ENCODE measurements at regions not wholly inside any gene's neighbourhood (a gene's known extent, or its start where the extent isn't known, plus 50 kb on each side); places are given as distances from the start of the nearest gene placed in this dataset.
"Not testable (repeated sequence)": the region's sequence is repeated elsewhere in the genome, so short reads cannot be mapped to it uniquely, and the experiment has no call there.

DNA sequence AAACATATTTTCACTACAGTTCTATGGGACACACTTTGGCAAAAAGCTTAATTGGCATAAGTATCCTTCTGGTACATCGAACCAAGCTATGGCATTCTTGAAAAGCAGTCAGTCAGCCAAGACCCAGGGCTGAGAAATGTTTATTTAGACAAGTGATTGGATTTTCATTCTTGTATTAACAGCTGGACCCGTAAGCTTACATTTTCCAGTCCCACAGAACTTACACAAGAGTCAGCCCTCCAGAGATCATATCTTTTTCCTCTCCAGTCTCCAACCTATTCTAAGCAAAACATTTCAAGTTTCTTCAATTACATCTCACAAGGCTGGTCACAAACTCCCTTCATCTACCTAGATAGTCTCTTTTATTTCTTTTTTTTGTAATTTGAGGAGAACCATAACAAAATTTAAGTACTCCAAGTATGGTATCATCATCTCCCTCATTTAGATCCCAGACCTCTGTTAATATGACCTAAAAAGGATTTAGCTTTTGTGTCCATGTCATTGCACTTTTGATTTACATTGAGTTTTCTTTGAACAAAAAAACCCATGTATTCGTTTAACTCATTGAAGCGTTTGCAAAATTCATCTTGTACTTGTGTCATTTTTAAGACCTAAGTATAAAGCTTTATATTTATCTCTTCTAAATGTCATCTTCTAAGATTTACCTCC is 67.9 kb upstream of the GRK3 start:
- no peak overlapping the region for H3K27ac ChIP-seq
- intact Hi-C loops (cut with DNase I) = no loop called here

DNA sequence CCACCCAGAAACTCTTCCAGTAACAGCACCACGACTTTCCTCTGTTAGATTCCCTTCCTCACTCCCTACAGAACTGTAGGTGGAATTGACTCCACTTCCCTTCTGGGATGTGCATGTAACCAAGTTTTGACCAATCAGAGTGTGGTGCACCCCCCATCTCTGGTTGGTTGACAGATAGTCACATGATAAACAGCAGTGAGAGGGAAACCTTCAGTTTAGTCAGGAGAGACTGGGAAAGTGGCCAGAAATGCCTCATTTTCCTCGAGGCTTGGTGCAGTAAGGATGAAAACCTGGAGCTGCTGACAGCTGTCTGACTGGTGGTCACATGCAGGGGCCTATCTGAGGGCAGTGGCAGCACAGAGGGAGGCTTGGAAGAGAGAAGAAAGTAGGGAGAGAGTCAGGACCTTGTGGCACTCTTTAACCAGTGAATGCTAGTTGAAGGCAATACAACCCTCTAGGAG is 67.3 kb upstream of the GRK3 start:
- TF ChIP-seq, protein P1, sequence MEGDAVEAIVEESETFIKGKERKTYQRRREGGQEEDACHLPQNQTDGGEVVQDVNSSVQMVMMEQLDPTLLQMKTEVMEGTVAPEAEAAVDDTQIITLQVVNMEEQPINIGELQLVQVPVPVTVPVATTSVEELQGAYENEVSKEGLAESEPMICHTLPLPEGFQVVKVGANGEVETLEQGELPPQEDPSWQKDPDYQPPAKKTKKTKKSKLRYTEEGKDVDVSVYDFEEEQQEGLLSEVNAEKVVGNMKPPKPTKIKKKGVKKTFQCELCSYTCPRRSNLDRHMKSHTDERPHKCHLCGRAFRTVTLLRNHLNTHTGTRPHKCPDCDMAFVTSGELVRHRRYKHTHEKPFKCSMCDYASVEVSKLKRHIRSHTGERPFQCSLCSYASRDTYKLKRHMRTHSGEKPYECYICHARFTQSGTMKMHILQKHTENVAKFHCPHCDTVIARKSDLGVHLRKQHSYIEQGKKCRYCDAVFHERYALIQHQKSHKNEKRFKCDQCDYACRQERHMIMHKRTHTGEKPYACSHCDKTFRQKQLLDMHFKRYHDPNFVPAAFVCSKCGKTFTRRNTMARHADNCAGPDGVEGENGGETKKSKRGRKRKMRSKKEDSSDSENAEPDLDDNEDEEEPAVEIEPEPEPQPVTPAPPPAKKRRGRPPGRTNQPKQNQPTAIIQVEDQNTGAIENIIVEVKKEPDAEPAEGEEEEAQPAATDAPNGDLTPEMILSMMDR (IDR thresholded peaks at IDR 0.05) = no peak
- TF ChIP-seq POLR2A (IDR thresholded peaks at IDR 0.05) (no peak), POLR2AphosphoS5 (IDR thresholded peaks at IDR 0.05; ENCODE audit: insufficient read depth in 1 of 2, low read depth in 1 of 2) (no peak)
- H3K27me3 ChIP-seq = no peaks in the 10 kb centered on the region
- DNase-seq (ENCODE audit: extremely low spot score in 2 of 2) = no peak
- H3K9me3 ChIP-seq = no peaks in the 10 kb centered on the region
- no peaks in the 10 kb centered on the region for H3K36me3 ChIP-seq
- intact Hi-C loops (cut with DNase I) = no loop called here
- no peak overlapping the region for H3K4me3 ChIP-seq
- H3K27ac ChIP-seq = no peak overlapping the region
- H3K4me1 ChIP-seq = no peaks in the 10 kb centered on the region

More for the DNA sequence above, 67.9 kb upstream of the GRK3 start:
- H3K27me3 ChIP-seq = no peaks in the 10 kb centered on the region
- H3K36me3 ChIP-seq = no peaks in the 10 kb centered on the region
- no peak overlapping the region for H3K4me3 ChIP-seq
- no peaks in the 10 kb centered on the region for H3K4me1 ChIP-seq
- no peaks in the 10 kb centered on the region for H3K9me3 ChIP-seq
- DNase-seq (ENCODE audit: extremely low spot score in 2 of 2) = no peak
- TF ChIP-seq POLR2AphosphoS5 (IDR thresholded peaks at IDR 0.05; ENCODE audit: insufficient read depth in 1 of 2, low read depth in 1 of 2) = no peak
- TF ChIP-seq, protein P1 (IDR thresholded peaks at IDR 0.05) = no peak
- TF ChIP-seq POLR2A (IDR thresholded peaks at IDR 0.05) = no peak

DNA sequence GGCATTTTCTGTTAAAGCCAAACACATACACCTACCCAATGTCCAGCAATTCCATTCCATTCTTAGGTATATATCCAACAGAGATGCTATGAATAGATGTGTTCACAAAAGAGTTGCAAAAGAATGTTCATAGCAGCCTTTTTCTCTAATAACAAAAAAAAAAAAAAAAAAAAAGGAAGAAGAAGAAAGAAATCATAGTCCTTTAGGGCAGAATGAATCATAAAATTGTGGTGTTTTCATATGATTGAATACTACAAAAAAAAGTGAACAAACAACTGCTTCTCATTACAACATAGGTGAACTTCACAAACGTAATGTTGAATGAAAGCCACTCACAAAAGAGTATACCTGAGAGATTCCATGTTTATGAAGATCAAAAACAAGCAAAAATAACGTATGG is 66.8 kb upstream of the GRK3 start:
- H3K4me3 ChIP-seq = no peak overlapping the region
- no peaks in the 10 kb centered on the region for H3K36me3 ChIP-seq
- DNase-seq (ENCODE audit: extremely low spot score in 2 of 2) = no peak
- no peaks in the 10 kb centered on the region for H3K9me3 ChIP-seq
- no peak overlapping the region for H3K27ac ChIP-seq
- no peaks in the 10 kb centered on the region for H3K4me1 ChIP-seq
- no peaks in the 10 kb centered on the region for H3K27me3 ChIP-seq
- intact Hi-C loops (cut with DNase I) = no loop called here
- TF ChIP-seq POLR2AphosphoS5 (IDR thresholded peaks at IDR 0.05; ENCODE audit: insufficient read depth in 1 of 2, low read depth in 1 of 2) = no peak
- TF ChIP-seq POLR2A (IDR thresholded peaks at IDR 0.05) = no peak
- TF ChIP-seq, protein P1 (IDR thresholded peaks at IDR 0.05) = no peak

DNA sequence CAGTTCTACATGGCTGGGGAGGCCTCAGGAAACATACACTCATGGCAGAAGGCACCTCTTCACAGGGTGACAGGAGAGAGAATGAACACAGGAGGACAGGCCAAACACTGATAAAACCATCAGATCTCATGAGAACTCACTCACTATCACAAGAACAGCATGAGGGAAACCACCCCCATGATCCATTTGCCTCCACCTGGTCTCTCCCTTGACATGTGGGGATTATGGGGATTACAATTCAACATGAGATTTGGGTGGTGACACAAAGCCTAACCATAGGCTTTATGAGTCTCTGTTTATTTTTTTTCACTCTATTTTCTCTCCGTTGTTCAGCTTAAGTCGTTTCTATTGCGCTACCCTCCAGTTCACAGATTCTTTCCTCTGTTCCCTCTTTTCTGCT is 63.8 kb upstream of the GRK3 start:
- intact Hi-C loops (cut with DNase I); H3K36me3 ChIP-seq; H3K27me3 ChIP-seq; H3K4me1 ChIP-seq; H3K27ac ChIP-seq; DNase-seq (ENCODE audit: extremely low spot score in 2 of 2); H3K9me3 ChIP-seq; H3K4me3 ChIP-seq: not testable (repeated sequence)

DNA sequence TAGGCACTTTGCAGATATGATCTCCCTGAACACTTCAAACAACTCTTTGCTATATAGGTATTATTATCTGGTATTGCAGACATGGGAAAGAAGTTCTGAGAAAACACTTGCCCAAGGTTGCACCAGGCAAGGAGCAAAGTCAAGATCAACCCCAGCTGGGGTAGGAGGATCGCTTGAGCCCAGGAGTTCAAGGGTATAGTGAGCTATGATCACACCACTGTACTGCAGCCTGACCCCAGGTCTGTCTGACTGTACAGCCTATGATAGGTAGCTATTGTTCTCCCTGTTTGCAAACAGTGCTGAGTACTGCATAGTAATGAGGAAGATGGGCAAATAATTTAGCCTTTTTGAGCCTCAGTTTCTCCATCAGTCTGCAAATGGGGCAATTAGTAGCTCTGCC is 60.5 kb upstream of the GRK3 start:
- H3K4me1 ChIP-seq; H3K27me3 ChIP-seq; intact Hi-C loops (cut with DNase I); H3K27ac ChIP-seq; H3K36me3 ChIP-seq; H3K4me3 ChIP-seq; DNase-seq (ENCODE audit: extremely low spot score in 2 of 2); H3K9me3 ChIP-seq: not testable (repeated sequence)

DNA sequence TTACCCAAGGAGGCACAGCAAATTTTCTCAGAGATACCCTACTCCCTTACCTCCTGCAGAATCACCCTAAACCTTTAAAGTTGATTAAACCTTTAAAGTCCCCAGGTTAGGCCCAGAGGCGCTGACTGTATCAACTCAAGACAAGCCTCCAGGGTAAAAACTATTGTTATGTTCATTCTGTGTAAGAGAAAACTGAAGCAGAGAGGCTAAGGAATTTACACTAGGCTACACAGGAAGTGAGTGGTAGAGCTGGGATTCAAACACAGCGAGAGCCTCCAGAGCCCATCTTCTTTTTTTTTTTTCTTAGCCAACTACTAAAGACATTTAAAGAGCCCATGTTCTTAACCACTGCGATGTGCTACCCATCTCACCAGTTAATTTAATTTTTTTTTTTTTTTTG is 56.3 kb upstream of the GRK3 start:
- TF ChIP-seq POLR2A (IDR thresholded peaks at IDR 0.05) = no peak
- TF ChIP-seq, protein P1 (IDR thresholded peaks at IDR 0.05) = no peak
- TF ChIP-seq POLR2AphosphoS5 (IDR thresholded peaks at IDR 0.05; ENCODE audit: insufficient read depth in 1 of 2, low read depth in 1 of 2) = no peak
- peak in 1 of 2 donors; percentile 18 for DNase-seq (ENCODE audit: extremely low spot score in 2 of 2)
- H3K27me3 ChIP-seq = no peaks in the 10 kb centered on the region
- H3K4me3 ChIP-seq = no peak overlapping the region
- intact Hi-C loops (cut with DNase I) = no loop called here
- no peaks in the 10 kb centered on the region for H3K36me3 ChIP-seq
- no peaks in the 10 kb centered on the region for H3K4me1 ChIP-seq
- H3K9me3 ChIP-seq = no peaks in the 10 kb centered on the region
- no peak overlapping the region for H3K27ac ChIP-seq

All from vagina (tissue), 2 donors.